C4-2B (cell line): ENCODE measurements at regions not wholly inside any gene's neighbourhood (a gene's known extent, or its start where the extent isn't known, plus 50 kb on each side); places are given as distances from the start of the nearest gene placed in this dataset.

ENCODE experiments used
- H3K27ac ChIP-seq: fragments of 450-650 bp; 2 replicates; pipeline ENCODE4 v1.5.1; 2017
- CTCF ChIP-seq: fragments of 450-650 bp; conservative IDR thresholded peaks from 2 replicates; pipeline ENCODE4 v1.5.1; 2017; ENCODE audit warnings: mild to moderate bottlenecking
- ZFX ChIP-seq: fragments of 450-650 bp; IDR thresholded peaks from 2 replicates; pipeline ENCODE4 v1.6.1; 2017

- TF ChIP-seq CTCF (no peak), ZFX (no peak)
- no peak overlapping the region for H3K27ac ChIP-seq
These were observed 98.0 kb upstream of the KIF2B start for GRCh38 chr17:53724726-53725125.

- H3K27ac ChIP-seq: no peak overlapping the region
- TF ChIP-seq CTCF (no peak), ZFX (no peak)
These were observed 100.3 kb upstream of the KIF2B start for GRCh38 chr17:53722407-53722806.

- TF ChIP-seq ZFX: no peak
- no peak for TF ChIP-seq CTCF
- no peak overlapping the region for H3K27ac ChIP-seq
These were observed 101.6 kb upstream of the KIF2B start for GRCh38 chr17:53721101-53721500.

- H3K27ac ChIP-seq: no peak overlapping the region
- TF ChIP-seq CTCF (no peak), ZFX (no peak)
These were observed 103.5 kb upstream of the KIF2B start for GRCh38 chr17:53719229-53719628.

GRCh38 chr17:53707566-53707965, 115.2 kb upstream of the KIF2B start:
- TF ChIP-seq CTCF (no peak), ZFX (no peak)
- no peak overlapping the region for H3K27ac ChIP-seq

- TF ChIP-seq CTCF: no peak
- no peak for TF ChIP-seq ZFX
- no peak overlapping the region for H3K27ac ChIP-seq
These were observed 126.4 kb upstream of the KIF2B start for GRCh38 chr17:53696286-53696685.

- H3K27ac ChIP-seq: no peak overlapping the region
- TF ChIP-seq CTCF (no peak), ZFX (no peak)
These were observed 135.4 kb upstream of the KIF2B start for GRCh38 chr17:53687324-53687723.
